ENCODE measurements at regions not wholly inside any gene's neighbourhood (a gene's known extent, or its start where the extent isn't known, plus 50 kb on each side); places are given as distances from the start of the nearest gene placed in this dataset.

GRCh38 chr3:186467969-186468368, 76.2 kb downstream of the CRYGS start:
- TF ChIP-seq CTCF (IDR thresholded peaks at IDR 0.05) (no peak), POLR2A (IDR thresholded peaks at IDR 0.05) (no peak)
